ENCODE measurements at regions not wholly inside any gene's neighbourhood (a gene's known extent, or its start where the extent isn't known, plus 50 kb on each side); places are given as distances from the start of the nearest gene placed in this dataset.
"Not testable (repeated sequence)": the region's sequence is repeated elsewhere in the genome, so short reads cannot be mapped to it uniquely, and the experiment has no call there.

DNA sequence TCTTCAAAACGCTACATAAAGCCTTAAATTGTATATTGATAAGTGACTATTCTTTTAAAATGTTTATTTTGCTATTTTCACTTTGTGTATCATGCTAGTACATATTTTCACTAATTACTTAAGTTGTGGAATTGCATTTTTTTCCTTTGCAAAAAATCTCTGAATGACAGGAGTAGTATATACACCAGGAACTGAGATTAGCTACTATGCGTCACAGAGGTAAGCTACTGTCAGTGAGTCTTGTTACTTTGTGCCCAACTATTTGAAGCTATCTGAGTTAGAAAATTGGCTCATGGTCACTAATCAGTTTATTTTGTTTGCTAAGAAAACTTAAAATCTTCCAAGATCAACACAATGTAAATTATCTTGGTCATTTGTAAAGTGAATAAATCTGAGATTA lies 887.4 kb downstream of the TMTC2 start:
- DNase-seq (ENCODE audit: low read depth), result no peak

DNA sequence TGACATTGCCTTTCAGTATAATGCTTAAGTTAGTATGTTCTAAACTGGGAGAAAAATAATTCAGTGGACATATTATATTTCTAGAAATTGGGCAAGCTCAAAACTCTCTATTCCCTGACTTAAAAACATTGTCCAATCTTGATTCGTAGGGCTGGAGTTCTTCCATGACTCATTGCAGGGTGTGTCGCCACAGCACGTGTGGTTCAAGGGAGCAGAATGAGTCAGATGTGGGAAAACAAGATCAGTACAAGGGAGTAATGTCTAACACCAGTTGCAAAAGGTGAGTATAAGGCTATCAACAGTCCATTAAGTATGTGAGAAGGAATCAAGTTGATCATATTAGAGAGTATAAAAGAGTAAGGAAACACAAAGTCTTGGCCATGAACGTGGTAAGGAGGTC lies 887.0 kb downstream of the TMTC2 start:
- peak; percentile 17 for DNase-seq (ENCODE audit: low read depth)

DNA sequence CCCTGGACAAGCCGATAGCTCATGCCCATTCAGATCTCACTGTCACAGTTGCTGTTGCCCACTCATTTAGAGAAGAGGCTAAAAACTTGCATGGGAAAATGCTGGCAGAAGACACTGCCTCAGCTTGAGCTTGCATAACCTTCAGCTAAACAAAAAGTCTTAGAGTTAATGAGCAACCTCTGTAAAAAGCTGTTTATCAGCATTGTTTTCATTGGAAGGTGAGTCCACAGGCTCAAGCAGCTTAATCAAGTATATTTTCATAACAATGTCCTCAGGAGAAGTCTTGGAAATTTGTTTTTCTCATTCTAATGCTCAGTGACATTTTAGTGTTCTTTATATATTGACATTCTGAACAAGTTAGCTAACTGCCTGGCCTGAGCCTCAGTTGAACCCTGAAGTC lies 872.9 kb downstream of the TMTC2 start:
- DNase-seq (ENCODE audit: low read depth), result no peak

DNA sequence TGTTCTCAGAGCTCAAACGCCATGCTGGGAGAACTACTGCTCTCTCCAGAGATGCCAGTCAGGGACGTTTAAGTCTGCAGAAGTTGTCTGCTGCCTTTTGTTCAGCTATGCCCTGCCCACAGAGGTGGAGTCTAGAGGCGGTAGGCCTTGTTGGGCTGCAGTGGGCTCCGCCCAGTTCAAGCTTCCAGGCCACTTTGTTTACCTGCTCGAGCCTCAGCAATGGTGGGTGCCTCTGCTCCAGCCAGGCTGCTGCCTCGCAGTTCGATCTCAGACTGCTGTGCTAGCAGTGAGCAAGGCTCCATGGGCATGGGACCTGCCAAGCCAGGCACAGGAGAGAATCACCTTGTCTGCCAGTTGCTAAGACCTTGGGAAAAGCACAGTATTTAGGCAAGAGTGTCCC lies 869.3 kb downstream of the TMTC2 start:
- not testable (repeated sequence) for DNase-seq (ENCODE audit: low read depth)

DNA sequence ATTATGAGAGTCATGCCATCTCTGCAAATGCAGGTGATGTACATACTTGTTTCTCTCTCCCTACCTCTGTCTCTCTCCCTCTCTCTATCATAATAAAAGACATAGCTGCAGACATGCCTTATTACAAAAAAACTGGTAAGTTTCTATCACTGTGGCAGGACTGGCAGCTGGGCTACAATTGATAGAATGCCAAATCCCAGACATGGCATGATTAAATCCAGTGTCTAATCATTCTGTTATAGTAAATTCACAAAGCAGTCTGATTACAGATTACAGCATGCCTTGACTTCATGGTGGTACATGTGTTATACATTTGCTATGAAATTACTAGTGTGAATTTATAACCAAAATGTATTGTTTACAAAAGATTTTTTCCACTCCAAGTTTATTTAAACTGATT lies 854.7 kb downstream of the TMTC2 start:
- DNase-seq (ENCODE audit: low read depth), result no peak

DNA sequence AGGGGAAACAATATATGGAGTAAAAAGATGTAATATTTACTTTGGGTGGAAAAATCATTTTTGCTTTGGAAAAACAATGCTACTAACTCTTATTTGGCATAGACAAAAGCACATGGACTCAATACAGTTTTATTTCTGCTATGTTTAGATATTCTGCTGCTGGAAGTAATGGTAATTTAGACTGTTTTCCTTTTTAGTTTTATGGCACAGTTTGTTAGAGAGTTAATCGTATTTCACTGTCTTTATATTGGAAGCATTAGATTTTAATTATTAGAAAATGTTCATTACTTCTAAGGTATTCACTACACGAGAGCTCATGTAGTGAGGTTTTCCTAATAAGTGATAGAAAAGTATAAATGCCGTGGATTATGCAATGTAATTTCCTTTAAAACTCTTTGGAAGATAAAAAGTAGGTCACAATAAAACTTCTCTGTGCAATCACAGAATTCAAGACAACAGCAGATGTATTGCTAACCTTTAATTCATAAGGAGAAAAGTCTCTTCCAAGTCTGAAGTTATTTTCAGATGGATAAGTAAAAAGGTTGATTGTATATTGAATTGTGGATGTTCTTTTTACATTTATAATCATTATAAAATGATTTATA lies 851.8 kb downstream of the TMTC2 start:
- no peak for DNase-seq (ENCODE audit: low read depth)

DNA sequence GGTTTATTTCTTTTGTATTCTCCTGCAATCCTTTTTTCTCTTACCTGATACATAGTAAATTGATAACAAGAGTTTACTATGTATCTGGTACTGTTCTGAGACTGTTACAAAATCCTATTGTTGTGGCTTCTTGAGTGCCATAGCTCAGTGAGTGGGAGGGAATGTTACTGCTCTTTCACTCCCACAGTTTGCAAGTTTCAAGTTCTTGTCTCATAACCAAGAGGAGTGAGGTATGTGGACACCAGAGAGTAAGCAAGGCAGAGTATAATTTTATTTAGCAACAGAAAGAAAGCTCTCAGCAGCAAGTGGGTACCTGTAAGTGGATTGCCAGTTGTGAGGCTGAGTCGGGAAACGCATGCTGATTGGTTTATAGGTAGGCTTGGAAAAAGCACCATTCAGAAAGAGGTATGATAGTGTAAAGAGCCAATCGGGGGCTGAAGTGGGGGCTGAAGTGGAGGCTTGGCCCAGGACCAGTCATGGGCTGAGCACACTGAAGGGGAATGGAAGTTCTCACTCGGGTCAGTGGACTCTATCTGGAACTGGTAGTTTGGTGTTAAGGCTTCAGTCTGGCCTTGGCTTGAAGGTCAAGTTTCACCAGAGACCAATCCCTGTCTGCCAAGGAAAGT lies 850.8 kb downstream of the TMTC2 start:
- no peak for DNase-seq (ENCODE audit: low read depth)

DNA sequence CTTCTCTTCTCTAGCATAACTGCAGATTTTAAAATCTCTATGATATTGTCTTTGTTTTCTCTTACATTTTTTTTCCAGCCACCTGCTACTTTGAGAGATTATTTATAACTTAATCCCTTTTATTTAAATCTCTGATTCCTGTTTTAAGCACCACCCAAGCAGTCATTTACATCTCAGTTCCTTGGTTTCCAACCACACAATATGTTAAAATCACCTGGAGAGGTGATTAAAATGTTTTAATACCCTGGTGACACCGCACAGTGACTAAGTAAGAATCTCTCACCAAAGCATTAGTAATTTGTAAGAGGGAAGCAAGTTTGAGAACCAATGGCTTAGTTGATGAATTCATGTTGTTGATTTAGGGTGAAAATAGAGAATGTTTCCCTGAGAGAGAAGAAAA lies 849.8 kb downstream of the TMTC2 start:
- DNase-seq (ENCODE audit: low read depth), result no peak

DNA sequence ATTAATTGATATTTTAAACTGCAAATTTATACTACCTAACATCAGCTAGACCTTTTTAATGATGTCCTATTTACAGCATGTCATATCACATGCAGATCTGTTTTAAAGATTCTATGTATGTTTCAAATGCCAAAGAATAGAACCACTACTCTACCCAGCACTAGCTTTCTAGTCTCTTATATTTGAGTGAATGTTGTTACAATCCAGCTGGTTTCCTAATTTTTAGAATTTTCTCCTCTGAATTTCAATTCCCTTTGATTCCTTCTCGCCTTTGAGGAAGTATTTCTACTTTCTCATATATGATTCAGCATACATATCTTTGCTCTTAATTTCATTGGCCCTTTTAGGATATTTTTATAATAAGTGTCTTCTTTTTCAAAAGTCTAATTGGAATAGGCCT lies 841.9 kb downstream of the TMTC2 start:
- DNase-seq (ENCODE audit: low read depth), result no peak

DNA sequence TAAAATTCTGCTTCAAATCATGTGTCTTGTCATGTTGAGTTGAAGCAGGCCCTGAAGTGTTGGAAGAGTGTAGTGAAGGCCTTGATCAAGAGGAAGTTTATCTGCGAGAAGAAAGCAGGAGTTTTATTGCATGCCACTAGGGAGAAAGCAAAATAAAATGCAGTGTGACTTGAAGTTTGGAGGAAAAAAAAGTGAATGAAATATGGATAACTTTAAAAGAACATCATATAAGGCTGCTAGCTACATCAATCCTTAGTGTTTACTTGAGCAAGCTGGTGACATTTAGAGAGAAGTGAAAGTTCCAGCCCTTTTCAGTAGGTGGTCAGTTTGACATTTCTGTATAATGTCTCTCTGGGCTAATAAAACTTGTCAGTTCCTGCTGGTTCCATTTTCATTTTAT lies 841.1 kb downstream of the TMTC2 start:
- DNase-seq (ENCODE audit: low read depth), result no peak

DNA sequence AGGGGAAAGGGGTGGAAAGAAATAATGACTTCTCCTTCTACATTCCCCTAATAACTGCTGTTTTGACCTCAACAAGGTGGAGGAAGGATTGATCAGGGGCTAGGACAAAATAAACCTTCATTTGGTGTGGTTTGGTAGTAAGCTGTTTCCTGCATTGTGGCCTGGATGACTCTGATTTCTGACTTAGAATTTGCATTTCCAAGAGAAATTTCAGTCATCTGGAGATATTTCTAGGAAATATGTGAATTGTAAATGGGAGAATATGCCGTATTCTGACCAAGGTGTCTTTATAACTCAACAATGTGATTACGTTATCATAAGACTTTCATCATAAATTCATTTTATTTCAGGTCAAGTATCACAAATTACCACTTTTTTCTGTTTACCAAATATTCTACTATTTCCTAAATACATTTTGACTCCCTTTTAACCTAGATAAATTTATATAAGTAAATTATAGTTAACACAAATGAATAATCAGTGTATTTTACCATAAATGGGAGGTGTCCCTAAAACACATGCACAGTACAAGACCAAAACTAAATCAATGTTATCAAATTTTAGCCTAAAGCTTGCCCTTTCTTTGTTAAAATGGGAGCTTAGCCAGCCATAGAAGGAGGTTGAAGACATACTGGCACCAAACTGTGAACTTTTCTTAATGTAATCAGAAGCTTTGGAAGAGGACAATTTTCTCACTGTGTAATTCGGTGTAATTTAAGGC lies 828.8 kb downstream of the TMTC2 start:
- no peak for DNase-seq (ENCODE audit: low read depth)

DNA sequence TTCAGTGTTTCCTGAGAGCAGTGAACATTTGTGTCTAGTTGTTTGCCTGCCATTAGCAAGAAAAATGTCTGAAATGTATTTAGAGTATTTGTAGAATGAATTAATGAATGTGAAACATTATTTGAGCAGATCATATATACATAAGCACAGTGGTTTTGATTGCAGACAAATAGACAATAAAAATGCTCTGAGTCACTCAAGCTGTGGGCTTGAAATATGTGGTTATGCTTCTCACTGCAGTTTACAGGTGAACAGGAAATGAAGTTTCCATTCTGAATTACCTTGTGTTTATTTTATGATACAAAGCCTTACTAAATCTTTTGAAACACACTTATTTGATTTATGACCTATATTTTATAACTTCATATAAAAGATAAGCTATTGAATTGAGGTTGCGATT lies 827.7 kb downstream of the TMTC2 start:
- no peak for DNase-seq (ENCODE audit: low read depth)

DNA sequence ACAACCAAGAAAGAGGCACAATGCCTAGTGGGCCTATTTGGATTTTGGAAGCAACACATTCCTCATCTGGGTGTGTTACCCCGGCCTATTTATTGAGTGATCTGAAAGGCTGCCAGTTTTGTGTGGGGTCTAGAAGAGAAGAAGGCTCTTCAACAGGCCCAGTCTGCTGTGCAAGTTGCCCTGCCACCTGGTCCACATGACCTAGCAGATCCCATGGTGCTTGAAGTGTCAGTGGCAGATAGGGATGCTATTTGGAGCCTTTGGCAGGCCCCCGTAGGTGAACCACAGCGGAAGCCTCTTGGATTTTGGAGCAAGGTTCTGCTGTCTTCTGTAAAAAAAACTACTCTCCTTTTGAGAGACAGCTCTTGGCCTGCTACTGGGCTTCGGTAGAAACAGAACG lies 820.1 kb downstream of the TMTC2 start:
- DNase-seq (ENCODE audit: low read depth), result no peak

DNA sequence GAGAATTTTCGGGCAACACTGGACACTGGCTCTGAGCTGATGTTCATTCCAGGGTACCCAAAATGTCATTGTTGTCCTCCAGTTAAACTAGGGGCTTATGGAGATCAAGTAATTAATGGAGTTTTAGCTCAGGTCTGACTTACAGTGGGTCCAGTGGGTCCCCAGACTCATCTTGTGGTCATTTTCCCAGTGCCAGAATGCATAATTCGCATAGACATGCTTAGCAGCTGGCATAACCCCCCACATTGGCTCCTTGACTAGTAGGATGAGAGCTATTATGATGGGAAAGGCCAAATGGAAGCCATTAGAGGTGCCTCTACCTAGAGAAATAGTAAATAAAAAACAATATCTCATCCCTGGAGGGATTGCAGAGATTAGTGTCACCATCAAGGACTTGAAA lies 818.9 kb downstream of the TMTC2 start:
- no peak for DNase-seq (ENCODE audit: low read depth)

DNA sequence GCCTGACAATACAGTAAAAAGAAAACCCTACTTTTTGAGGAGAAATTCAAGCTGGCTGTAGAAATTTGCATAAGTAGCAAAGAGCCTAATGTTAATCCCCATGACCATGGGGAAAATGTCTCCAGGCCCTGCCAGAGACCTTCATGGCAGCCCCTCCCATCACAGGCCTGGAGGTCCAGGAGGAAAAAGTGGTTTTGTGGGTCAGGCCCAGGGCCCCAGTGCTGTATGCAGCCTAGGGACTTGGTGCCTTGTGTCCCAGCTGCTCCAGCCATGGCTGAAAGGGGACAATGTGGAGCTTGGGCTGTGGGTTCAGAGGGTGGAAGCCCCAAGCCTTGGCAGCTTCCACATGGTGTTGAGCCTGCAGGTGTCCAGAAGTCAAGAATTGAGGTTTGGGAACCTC lies 813.2 kb downstream of the TMTC2 start:
- DNase-seq (ENCODE audit: low read depth), result not testable (repeated sequence)

DNA sequence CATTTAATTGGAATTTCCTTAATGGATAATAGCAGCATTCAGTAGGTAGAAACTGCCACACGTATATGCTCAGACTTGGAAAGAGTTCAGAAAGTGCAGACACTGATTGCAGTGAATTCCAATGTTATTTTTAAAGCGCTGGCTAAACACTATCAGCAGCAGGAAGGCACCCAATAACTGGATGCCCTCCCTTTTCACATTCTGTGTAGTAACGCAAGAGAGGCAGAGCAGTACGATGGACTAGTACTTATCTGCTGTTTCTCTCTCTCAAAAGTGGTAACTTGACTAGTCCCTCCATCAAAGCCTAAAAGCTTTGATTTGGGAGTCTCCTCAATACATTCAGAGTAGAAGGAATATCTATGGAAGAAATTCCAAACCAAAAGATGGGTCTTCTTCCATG lies 791.0 kb downstream of the TMTC2 start:
- DNase-seq (ENCODE audit: low read depth), result no peak

DNA sequence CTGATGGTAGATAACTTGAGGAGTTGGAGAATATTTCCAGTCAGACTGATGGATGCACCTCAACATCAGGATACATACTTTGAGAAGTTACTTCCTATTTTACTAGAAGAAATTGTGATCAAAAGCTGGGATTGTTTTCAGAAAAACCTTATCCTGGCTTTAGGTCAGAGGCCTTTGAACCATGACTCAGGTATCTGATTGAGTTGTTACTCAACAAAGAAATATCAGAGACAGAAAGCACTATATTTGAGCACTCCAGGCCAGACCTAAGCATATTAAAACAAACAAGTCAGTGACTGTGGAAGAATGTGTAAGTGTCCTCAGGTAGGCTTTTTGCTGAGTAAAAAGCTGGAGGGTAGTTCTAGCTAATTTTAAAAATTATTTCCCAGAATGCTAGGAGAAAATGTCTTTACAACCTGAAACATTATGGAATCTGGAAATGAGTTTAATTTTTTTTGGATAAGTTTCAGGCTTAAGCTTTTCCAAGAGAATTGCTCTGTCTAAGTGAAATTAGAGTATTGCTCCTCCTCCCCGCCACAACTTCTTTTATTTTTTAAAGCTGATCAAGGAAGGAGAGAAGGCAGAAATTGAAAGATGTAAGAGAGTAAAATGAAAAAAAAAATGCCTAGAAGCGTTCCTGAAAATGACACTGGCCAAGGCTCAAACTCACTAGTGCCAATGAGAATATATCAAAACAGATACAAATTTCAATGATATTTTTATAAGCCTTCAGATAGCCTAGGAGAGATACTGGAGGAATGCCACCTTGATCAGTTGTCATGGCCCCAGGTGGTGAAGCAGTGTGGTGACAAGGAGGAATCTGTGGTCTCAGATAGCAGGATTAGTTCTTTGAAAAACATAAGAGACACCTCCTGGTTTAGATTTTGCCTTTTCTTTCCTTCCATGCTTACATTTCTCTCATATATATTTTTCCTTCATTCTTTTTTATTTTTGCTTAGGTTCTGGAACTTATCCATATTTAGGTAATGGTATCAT lies 790.3 kb downstream of the TMTC2 start:
- no peak for DNase-seq (ENCODE audit: low read depth)

DNA sequence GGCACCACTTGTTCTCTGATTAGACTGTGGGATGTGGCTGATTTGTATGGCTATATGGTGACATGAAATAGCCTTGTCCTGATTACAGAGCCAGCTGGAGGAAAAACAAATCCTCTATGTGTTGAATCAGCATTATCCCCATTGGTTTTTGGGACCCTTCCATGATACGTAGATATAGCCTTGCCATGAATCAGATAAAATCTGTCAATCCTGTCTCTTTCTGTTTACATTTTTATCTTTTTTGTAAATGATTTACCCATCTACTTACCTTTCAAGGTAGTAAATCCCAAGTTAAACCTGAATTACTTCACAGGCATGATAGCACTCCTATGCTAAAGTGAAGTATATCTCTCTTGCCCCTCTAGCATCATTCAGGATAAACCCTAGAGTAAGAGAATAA lies 789.3 kb downstream of the TMTC2 start:
- no peak for DNase-seq (ENCODE audit: low read depth)

DNA sequence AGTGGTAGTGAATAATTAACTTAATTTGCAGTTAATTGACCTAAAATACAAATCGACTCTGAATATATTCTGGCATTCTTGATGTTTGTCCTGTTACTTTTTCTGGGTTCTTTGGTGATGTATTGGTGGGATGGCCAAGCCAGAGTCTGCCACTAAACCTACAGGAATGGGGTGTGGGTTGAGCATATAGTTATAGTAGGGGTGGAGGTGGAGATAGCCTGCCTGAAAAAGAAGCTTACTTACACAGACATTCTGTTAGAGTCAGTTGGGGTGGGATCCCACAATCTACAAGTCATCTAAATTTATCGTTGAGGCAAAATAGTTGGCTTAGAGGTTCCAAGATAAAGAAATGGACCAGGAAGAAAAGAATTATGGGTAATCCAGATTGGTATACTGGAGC lies 787.7 kb downstream of the TMTC2 start:
- DNase-seq (ENCODE audit: low read depth), result no peak

DNA sequence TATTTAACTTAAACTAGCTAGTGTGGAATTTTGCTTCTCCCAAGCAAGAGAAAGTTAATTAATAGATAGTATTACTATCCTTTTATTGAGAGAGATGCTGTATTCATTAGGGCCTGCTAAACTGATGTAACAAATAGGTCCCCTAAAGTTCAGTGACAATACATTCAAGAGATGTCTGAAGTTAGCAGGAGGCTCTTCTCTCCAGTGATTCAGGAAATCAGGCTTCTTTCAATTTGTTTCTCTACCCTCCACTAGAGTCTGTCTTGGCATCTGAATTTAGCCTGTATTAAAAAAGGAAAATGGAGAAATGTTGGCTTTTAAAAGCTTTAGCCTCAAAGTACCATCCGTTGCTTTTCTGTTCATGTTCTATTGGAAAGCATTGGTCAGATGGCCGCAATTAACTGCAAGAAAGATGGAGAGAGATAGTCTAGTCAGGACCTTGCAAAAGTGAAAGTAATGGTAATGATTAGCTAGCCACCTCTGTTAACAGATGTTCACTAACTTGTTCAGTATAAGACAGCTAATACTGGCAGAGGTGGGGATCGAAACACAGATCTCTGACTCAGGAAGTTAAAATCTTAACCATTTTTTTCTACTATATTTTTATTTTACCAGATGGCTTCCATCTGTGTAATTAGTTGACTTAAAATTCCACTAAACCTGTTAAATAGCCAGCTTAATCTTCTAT lies 786.8 kb downstream of the TMTC2 start:
- DNase-seq (ENCODE audit: low read depth), result no peak

DNA sequence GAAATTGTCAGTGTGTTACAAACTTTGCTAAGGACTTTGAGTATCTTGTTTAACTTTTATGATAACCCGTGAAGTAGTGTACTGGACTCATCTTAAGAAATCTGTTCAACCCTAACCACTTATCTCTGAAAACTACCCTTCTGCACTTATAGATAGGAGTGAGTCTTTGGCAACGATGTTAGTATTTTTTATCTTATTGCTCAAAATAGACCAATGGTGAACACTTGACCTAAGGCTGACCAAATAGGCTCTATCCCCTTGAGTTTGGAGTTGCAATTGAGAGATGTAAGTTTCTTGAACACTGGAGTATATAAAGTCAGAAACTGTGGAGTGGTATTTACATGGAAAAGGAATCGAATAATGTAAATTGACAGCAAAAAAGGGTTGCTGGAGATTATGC lies 786.1 kb downstream of the TMTC2 start:
- no peak for DNase-seq (ENCODE audit: low read depth)

DNA sequence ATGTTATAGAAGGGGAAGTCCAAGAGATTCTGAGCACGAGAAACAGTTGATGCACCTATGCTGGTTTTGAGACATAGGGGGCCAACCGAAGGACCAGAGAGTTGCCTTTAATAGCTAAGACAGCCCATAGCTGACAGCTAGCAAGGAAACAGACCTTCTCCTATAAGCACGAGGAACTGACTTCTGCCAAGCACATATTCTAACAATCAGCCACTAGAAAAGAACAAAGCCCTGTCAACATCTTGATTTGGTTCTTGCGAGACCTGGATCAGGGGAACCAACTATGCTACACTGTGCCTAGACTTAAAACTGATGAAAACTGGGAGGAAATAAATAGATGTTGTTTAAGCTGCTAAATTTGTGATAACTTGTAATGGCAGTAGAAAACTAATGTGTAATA lies 785.6 kb downstream of the TMTC2 start:
- no peak for DNase-seq (ENCODE audit: low read depth)

Measured in RPMI7951 (cell line).